ENCODE measurements at regions not wholly inside any gene's neighbourhood (a gene's known extent, or its start where the extent isn't known, plus 50 kb on each side); places are given as distances from the start of the nearest gene placed in this dataset.

GRCh38 chr16:20216591-20217217, 110.6 kb downstream of the GP2 start:
- no peak for DNase-seq (ENCODE audit: low read depth)
- TF ChIP-seq CTCF (conservative IDR thresholded peaks at IDR 0.05; ENCODE audit: low read depth, low read length) = no peak
- H3K4me3 ChIP-seq (ENCODE audit: low read depth, low read length) = no peak overlapping the region

GRCh38 chr16:20214401-20214800, 112.9 kb downstream of the GP2 start:
- TF ChIP-seq CTCF (conservative IDR thresholded peaks at IDR 0.05; ENCODE audit: low read depth, low read length) = no peak
- DNase-seq (ENCODE audit: low read depth) = no peak
- H3K4me3 ChIP-seq (ENCODE audit: low read depth, low read length) = no peak overlapping the region

GRCh38 chr16:20203272-20203671, 124.0 kb downstream of the GP2 start:
- H3K4me3 ChIP-seq (ENCODE audit: low read depth, low read length) = no peak overlapping the region
- TF ChIP-seq CTCF (conservative IDR thresholded peaks at IDR 0.05; ENCODE audit: low read depth, low read length) = no peak
- DNase-seq (ENCODE audit: low read depth) = no peak

GRCh38 chr16:20202747-20203146, 124.6 kb downstream of the GP2 start:
- TF ChIP-seq CTCF (conservative IDR thresholded peaks at IDR 0.05; ENCODE audit: low read depth, low read length) = no peak
- no peak for DNase-seq (ENCODE audit: low read depth)
- H3K4me3 ChIP-seq (ENCODE audit: low read depth, low read length) = no peak overlapping the region

- no peak overlapping the region for H3K4me3 ChIP-seq (ENCODE audit: low read depth, low read length)
- DNase-seq (ENCODE audit: low read depth) = no peak
- TF ChIP-seq CTCF (conservative IDR thresholded peaks at IDR 0.05; ENCODE audit: low read depth, low read length) = no peak
Measured at GRCh38 chr16:20192801-20193200, 119.1 kb upstream of the GPR139 start.

- peak; percentile 14 for DNase-seq (ENCODE audit: low read depth)
- no peak overlapping the region for H3K4me3 ChIP-seq (ENCODE audit: low read depth, low read length)
- TF ChIP-seq CTCF (conservative IDR thresholded peaks at IDR 0.05; ENCODE audit: low read depth, low read length) = no peak
Measured at GRCh38 chr16:20191566-20191965, 117.9 kb upstream of the GPR139 start.

GRCh38 chr16:20181949-20182348, 108.3 kb upstream of the GPR139 start:
- no peak for TF ChIP-seq CTCF (conservative IDR thresholded peaks at IDR 0.05; ENCODE audit: low read depth, low read length)
- no peak for DNase-seq (ENCODE audit: low read depth)
- no peak overlapping the region for H3K4me3 ChIP-seq (ENCODE audit: low read depth, low read length)

Measured in choroid plexus epithelial cell (primary cell).